Astrocyte (in vitro differentiated cells and primary cell): ENCODE measurements at regions not wholly inside any gene's neighbourhood (a gene's known extent, or its start where the extent isn't known, plus 50 kb on each side); places are given as distances from the start of the nearest gene placed in this dataset.

Experiments used
- EZH2 ChIP-seq: IDR thresholded peaks from 2 replicates; pipeline ENCODE4 v1.6.1; 2012; ENCODE audit warnings: mild to moderate bottlenecking, low read length, inconsistent platforms; ENCODE audit not compliant: insufficient read depth
- TF ChIP-seq, protein P1 (sequence below): IDR thresholded peaks from 2 replicates; pipeline ENCODE4 v1.5.1; 2011; ENCODE audit warnings: low read depth, mild to moderate bottlenecking, inconsistent platforms, low read length, moderate library complexity; ENCODE audit not compliant: insufficient read depth

DNA sequence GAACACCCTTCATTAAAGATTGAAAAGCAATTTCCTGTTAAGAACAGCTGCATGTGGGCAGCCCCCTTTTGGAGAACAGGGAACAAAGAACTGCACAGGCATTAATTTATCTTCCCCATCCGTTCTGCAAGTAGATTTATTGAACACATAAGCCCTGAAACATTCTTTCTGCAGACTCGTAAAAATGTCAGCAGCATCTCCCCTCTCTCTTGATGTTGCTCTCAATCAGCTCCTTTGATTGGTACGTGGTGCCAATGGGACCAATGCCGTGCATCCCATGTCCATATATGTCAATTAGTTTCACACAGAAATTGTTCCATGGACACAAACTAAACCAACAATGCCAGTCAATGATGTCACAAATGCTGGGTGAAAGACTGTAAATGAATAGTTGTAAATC is 228.5 kb upstream of the RASGEF1B start:
- TF ChIP-seq, protein P1, sequence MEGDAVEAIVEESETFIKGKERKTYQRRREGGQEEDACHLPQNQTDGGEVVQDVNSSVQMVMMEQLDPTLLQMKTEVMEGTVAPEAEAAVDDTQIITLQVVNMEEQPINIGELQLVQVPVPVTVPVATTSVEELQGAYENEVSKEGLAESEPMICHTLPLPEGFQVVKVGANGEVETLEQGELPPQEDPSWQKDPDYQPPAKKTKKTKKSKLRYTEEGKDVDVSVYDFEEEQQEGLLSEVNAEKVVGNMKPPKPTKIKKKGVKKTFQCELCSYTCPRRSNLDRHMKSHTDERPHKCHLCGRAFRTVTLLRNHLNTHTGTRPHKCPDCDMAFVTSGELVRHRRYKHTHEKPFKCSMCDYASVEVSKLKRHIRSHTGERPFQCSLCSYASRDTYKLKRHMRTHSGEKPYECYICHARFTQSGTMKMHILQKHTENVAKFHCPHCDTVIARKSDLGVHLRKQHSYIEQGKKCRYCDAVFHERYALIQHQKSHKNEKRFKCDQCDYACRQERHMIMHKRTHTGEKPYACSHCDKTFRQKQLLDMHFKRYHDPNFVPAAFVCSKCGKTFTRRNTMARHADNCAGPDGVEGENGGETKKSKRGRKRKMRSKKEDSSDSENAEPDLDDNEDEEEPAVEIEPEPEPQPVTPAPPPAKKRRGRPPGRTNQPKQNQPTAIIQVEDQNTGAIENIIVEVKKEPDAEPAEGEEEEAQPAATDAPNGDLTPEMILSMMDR, result no peak
- no peak for TF ChIP-seq EZH2
